ENCODE measurements at regions not wholly inside any gene's neighbourhood (a gene's known extent, or its start where the extent isn't known, plus 50 kb on each side); places are given as distances from the start of the nearest gene placed in this dataset.
"Not testable (repeated sequence)": the region's sequence is repeated elsewhere in the genome, so short reads cannot be mapped to it uniquely, and the experiment has no call there.

GRCh38 chr4:13989501-13989900 lies 362.0 kb upstream of the BOD1L1 start:
- DNase-seq = no peak

- DNase-seq = no peak
These were observed 363.4 kb upstream of the BOD1L1 start for GRCh38 chr4:13990596-13991589.

- no peak for DNase-seq
These were observed 364.5 kb upstream of the BOD1L1 start for GRCh38 chr4:13992041-13992440.

GRCh38 chr4:13992975-13993520 lies 365.5 kb upstream of the BOD1L1 start:
- no peak for DNase-seq

- DNase-seq = no peak
These were observed 366.5 kb upstream of the BOD1L1 start for GRCh38 chr4:13994016-13994415.

- no peak for DNase-seq
These were observed 371.4 kb upstream of the BOD1L1 start for GRCh38 chr4:13998850-13999445.

GRCh38 chr4:14000091-14000814 lies 372.7 kb upstream of the BOD1L1 start:
- no peak for DNase-seq

GRCh38 chr4:14002331-14002730 lies 374.8 kb upstream of the BOD1L1 start:
- DNase-seq = not testable (repeated sequence)

GRCh38 chr4:14008494-14008893 lies 381.0 kb upstream of the BOD1L1 start:
- DNase-seq = no peak

GRCh38 chr4:14018191-14018853 lies 390.8 kb upstream of the BOD1L1 start:
- DNase-seq = no peak

GRCh38 chr4:14022456-14022855 lies 394.9 kb upstream of the BOD1L1 start:
- no peak for DNase-seq

- no peak for DNase-seq
These were observed 395.5 kb upstream of the BOD1L1 start for GRCh38 chr4:14023036-14023435.

- DNase-seq = no peak
These were observed 396.4 kb upstream of the BOD1L1 start for GRCh38 chr4:14023896-14024295.

- no peak for DNase-seq
These were observed 397.6 kb upstream of the BOD1L1 start for GRCh38 chr4:14025111-14025510.

- DNase-seq = no peak
These were observed 398.4 kb upstream of the BOD1L1 start for GRCh38 chr4:14025891-14026290.

GRCh38 chr4:14028862-14029261 lies 401.3 kb upstream of the BOD1L1 start:
- DNase-seq = no peak

- no peak for DNase-seq
These were observed 407.6 kb upstream of the BOD1L1 start for GRCh38 chr4:14035076-14035475.

GRCh38 chr4:14043203-14043602 lies 415.7 kb upstream of the BOD1L1 start:
- no peak for DNase-seq

- no peak for DNase-seq
These were observed 419.1 kb upstream of the BOD1L1 start for GRCh38 chr4:14046642-14047041.

- DNase-seq = no peak
These were observed 420.3 kb upstream of the BOD1L1 start for GRCh38 chr4:14047840-14048239.

- DNase-seq = no peak
These were observed 422.4 kb upstream of the BOD1L1 start for GRCh38 chr4:14049946-14050345.

GRCh38 chr4:14053291-14053690 lies 425.8 kb upstream of the BOD1L1 start:
- no peak for DNase-seq

- no peak for DNase-seq
These were observed 426.9 kb upstream of the BOD1L1 start for GRCh38 chr4:14054391-14054790.

Data from activated T-cell treated with anti-CD3 and anti-CD28 coated beads, Interleukin-2, amount 50 U/mL, for 48 hours (primary cell).